Colonic mucosa (tissue), 4 donors: ENCODE measurements at regions not wholly inside any gene's neighbourhood (a gene's known extent, or its start where the extent isn't known, plus 50 kb on each side); places are given as distances from the start of the nearest gene placed in this dataset.

Experiments used
- DNase-seq: peaks from one replicate; pipeline ENCODE4 v3.0.0-alpha.2; 2020
- H3K27ac ChIP-seq: fragments of 200-600 bp; one replicate; pipeline ENCODE4 v1.8.0; 2021
- H3K27me3 ChIP-seq: fragments of 200-600 bp; one replicate; pipeline ENCODE4 v1.8.0; 2021
- H3K36me3 ChIP-seq: fragments of 200-600 bp; one replicate; pipeline ENCODE4 v1.8.0; 2021
- H3K4me1 ChIP-seq: fragments of 200-600 bp; one replicate; pipeline ENCODE4 v1.8.0; 2021; ENCODE audit warnings: mild to moderate bottlenecking
- H3K4me3 ChIP-seq: fragments of 200-600 bp; one replicate; pipeline ENCODE4 v1.8.0; 2021
- H3K9ac ChIP-seq, 2 donors: one replicate each; pipeline ENCODE4 v1.7.0; 2013; ENCODE audit warnings: control low read depth in 2 of 2, low read depth in 2 of 2, low read length in 2 of 2
- H3K9me3 ChIP-seq: fragments of 200-600 bp; one replicate; pipeline ENCODE4 v1.8.0; 2021
- CTCF ChIP-seq: fragments of 200-600 bp; IDR thresholded peaks from one replicate; pipeline ENCODE4 v1.8.0; 2022; ENCODE audit warnings: antibody characterized with exemption, mild to moderate bottlenecking
- intact Hi-C: fragments of 100-400 bp; cut with DNase I; formaldehyde crosslinking; loops from one replicate; pipeline ENCODE4 v1.14.1; 2022
- donor health status: healthy.
- donor health status: DM: no; HTN: no; CAD: no.
- donor health status: DM: no; HTN: no; CAD: no.

DNA sequence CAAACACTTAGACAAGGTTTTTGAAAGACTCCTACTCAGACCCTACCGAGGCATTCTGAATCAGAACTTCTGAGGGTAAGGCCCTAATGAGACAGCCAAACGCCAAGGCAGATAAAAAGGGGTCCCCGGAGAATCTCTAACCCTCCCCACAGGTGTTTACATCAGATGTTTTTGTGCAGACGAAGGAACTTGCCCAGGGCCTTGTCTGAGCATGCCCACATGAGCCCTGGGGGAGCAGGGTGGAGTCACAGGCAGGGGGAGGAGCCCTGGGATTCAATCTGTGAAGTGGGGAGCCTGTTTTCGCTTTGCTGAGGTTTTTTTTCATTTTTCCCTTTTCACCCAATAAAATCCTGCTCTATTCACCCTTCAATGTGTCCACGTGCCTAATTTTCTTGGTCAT lies 61.6 kb upstream of the MED4 start:
- intact Hi-C loops, result no loop called here
- no peaks in the 10 kb centered on the region for H3K4me1 ChIP-seq
- no peak overlapping the region for H3K9ac ChIP-seq
- no peaks in the 10 kb centered on the region for H3K9me3 ChIP-seq
- TF ChIP-seq CTCF, result no peak
- no peaks in the 10 kb centered on the region for H3K36me3 ChIP-seq
- peak overlapping the region; percentile 50 for H3K27ac ChIP-seq
- H3K27me3 ChIP-seq, result no peaks in the 10 kb centered on the region
- H3K4me3 ChIP-seq, result no peak overlapping the region
- peak; percentile 42 for DNase-seq

GRCh38 chr13:48155848-48156247 lies 60.9 kb upstream of the MED4 start:
- no peaks in the 10 kb centered on the region for H3K27me3 ChIP-seq
- H3K4me1 ChIP-seq, result no peaks in the 10 kb centered on the region
- intact Hi-C loops, result no loop called here
- TF ChIP-seq CTCF, result no peak
- no peak for DNase-seq
- peak overlapping the region; percentile 50 for H3K27ac ChIP-seq
- no peak overlapping the region for H3K9ac ChIP-seq
- H3K9me3 ChIP-seq, result no peaks in the 10 kb centered on the region
- H3K4me3 ChIP-seq, result no peak overlapping the region
- no peaks in the 10 kb centered on the region for H3K36me3 ChIP-seq

DNA sequence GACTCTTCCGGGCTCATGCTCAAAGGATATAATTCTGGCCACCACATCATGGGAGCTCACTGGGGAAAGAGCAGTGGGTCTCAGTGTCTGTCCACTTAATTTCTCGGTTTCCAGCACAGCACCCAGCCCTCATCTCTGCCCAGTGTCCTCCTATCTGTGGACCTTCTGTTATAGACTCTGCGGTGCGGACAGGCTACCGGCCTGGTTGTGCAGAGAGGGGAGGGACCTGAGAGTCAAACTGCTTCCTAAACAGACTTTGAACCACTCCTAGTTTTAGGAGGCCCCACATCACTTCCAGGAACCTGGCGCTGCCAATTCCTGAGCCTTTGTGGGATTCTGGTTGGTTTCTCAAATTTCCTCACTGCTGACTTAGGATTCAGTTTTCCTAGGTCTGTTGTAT lies 59.8 kb upstream of the MED4 start:
- Histone ChIP-seq H3K27ac (no peak overlapping the region), H3K36me3 (no peaks in the 10 kb centered on the region), H3K4me3 (no peak overlapping the region), H3K9me3 (no peaks in the 10 kb centered on the region), H3K9ac (no peak overlapping the region), H3K27me3 (no peaks in the 10 kb centered on the region), H3K4me1 (no peaks in the 10 kb centered on the region)
- no peak for DNase-seq
- TF ChIP-seq CTCF, result no peak
- intact Hi-C loops, result no loop called here

DNA sequence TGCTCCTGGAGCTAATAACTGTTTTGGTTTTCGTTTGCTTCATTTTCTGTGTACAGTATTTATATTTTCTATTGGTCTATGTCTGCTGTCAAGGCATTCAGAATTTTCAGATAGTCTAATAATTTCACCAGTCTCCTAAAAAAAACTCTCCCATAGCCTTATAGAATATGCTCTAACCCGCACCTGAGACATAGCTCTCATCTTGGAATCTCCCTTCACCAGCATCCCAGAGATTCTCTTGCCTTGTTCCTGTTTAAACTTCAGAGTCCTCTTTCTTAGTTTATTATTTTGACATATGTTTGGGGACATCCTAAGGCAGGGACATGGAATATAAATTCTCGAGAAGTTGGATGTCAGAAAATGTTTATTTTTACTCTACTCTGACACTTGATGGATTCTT lies 58.3 kb upstream of the MED4 start:
- intact Hi-C loops, result no loop called here
- no peaks in the 10 kb centered on the region for H3K36me3 ChIP-seq
- no peak overlapping the region for H3K9ac ChIP-seq
- no peaks in the 10 kb centered on the region for H3K27me3 ChIP-seq
- H3K9me3 ChIP-seq, result no peaks in the 10 kb centered on the region
- H3K4me1 ChIP-seq, result no peaks in the 10 kb centered on the region
- TF ChIP-seq CTCF, result no peak
- no peak for DNase-seq
- no peak overlapping the region for H3K4me3 ChIP-seq
- no peak overlapping the region for H3K27ac ChIP-seq

GRCh38 chr13:48151363-48152161 lies 56.7 kb upstream of the MED4 start:
- TF ChIP-seq CTCF, result no peak
- H3K4me3 ChIP-seq, result no peak overlapping the region
- peak overlapping the region in 1 of 2 donors; percentile 31 for H3K9ac ChIP-seq
- H3K36me3 ChIP-seq, result no peaks in the 10 kb centered on the region
- no peaks in the 10 kb centered on the region for H3K27me3 ChIP-seq
- intact Hi-C loops, result no loop called here
- no peaks in the 10 kb centered on the region for H3K9me3 ChIP-seq
- peak overlapping the region; percentile 40 for H3K27ac ChIP-seq
- DNase-seq, result no peak
- H3K4me1 ChIP-seq, result no peaks in the 10 kb centered on the region
